COLO668 (cell line): ENCODE measurements at regions not wholly inside any gene's neighbourhood (a gene's known extent, or its start where the extent isn't known, plus 50 kb on each side); places are given as distances from the start of the nearest gene placed in this dataset.
"Not testable (repeated sequence)": the region's sequence is repeated elsewhere in the genome, so short reads cannot be mapped to it uniquely, and the experiment has no call there.

ENCODE experiments used
- DNase-seq: peaks from one replicate; lab custom pipeline; 2025; ENCODE audit not compliant: unreplicated experiment; lab: John Stamatoyannopoulos, UW

GRCh38 chr22:22169923-22170322 is 74.7 kb upstream of the VPREB1 start:
- DNase-seq: no peak

- no peak for DNase-seq
Measured at GRCh38 chr22:22168941-22169867, 75.4 kb upstream of the VPREB1 start.

- DNase-seq: peak; percentile 38
Measured at GRCh38 chr22:22168190-22168940, 76.2 kb upstream of the VPREB1 start.

- peak; percentile 78 for DNase-seq
Measured at GRCh38 chr22:22167791-22168189, 76.8 kb upstream of the VPREB1 start.

GRCh38 chr22:22166941-22167713 is 77.5 kb upstream of the VPREB1 start:
- DNase-seq: no peak

GRCh38 chr22:22165936-22166710 is 78.5 kb upstream of the VPREB1 start:
- peak; percentile 10 for DNase-seq

GRCh38 chr22:22164541-22165272 is 79.9 kb upstream of the VPREB1 start:
- DNase-seq: peak; percentile 19

- no peak for DNase-seq
Measured at GRCh38 chr22:22161924-22162851, 82.4 kb upstream of the VPREB1 start.

- not testable (repeated sequence) for DNase-seq
Measured at GRCh38 chr22:22160768-22161167, 83.8 kb upstream of the VPREB1 start.

GRCh38 chr22:22159384-22159783 is 85.2 kb upstream of the VPREB1 start:
- DNase-seq: no peak

- DNase-seq: no peak
Measured at GRCh38 chr22:22158965-22159364, 85.6 kb upstream of the VPREB1 start.

GRCh38 chr22:22158207-22158816 is 86.3 kb upstream of the VPREB1 start:
- no peak for DNase-seq

- no peak for DNase-seq
Measured at GRCh38 chr22:22157348-22157725, 87.2 kb upstream of the VPREB1 start.

- DNase-seq: peak; percentile 80
Measured at GRCh38 chr22:22156716-22157347, 87.8 kb upstream of the VPREB1 start.

- DNase-seq: no peak
Measured at GRCh38 chr22:22156348-22156715, 88.3 kb upstream of the VPREB1 start.

- DNase-seq: no peak
Measured at GRCh38 chr22:22155607-22156006, 89.0 kb upstream of the VPREB1 start.

- no peak for DNase-seq
Measured at GRCh38 chr22:22155146-22155545, 89.4 kb upstream of the VPREB1 start.

GRCh38 chr22:22154040-22154439 is 90.5 kb upstream of the VPREB1 start:
- DNase-seq: no peak
